Glutamatergic neuron (in vitro differentiated cells): ENCODE measurements at regions not wholly inside any gene's neighbourhood (a gene's known extent, or its start where the extent isn't known, plus 50 kb on each side); places are given as distances from the start of the nearest gene placed in this dataset.
A peak's percentile ranks its signal among the peaks of the same experiment; 100 is the strongest.

Experiments
- DNase-seq: peaks from one replicate; pipeline ENCODE4 v3.0.0; 2022
- H3K27ac Mint-ChIP-seq: one replicate; pipeline ENCODE4 v1.8.0; 2020; ENCODE audit warnings: mild to moderate bottlenecking, mixed read lengths, inconsistent platforms; ENCODE audit not compliant: unreplicated experiment
- H3K27me3 Mint-ChIP-seq: one replicate; pipeline ENCODE4 v1.8.0; 2020; ENCODE audit warnings: mild to moderate bottlenecking, moderate library complexity, mixed read lengths, inconsistent platforms; ENCODE audit not compliant: unreplicated experiment
- H3K36me3 Mint-ChIP-seq: one replicate; pipeline ENCODE4 v1.8.0; 2020; ENCODE audit warnings: mild to moderate bottlenecking, mixed read lengths, inconsistent platforms; ENCODE audit not compliant: unreplicated experiment
- H3K4me1 Mint-ChIP-seq: one replicate; pipeline ENCODE4 v1.8.0; 2020; ENCODE audit warnings: mild to moderate bottlenecking, low read depth, mixed read lengths, inconsistent platforms; ENCODE audit not compliant: unreplicated experiment
- H3K4me3 Mint-ChIP-seq: one replicate; pipeline ENCODE4 v1.8.0; 2020; ENCODE audit warnings: mild to moderate bottlenecking, mixed read lengths, inconsistent platforms; ENCODE audit not compliant: unreplicated experiment
- H3K9me3 Mint-ChIP-seq: one replicate; pipeline ENCODE4 v1.8.0; 2020; ENCODE audit warnings: mild to moderate bottlenecking, moderate library complexity, mixed read lengths, inconsistent platforms; ENCODE audit not compliant: unreplicated experiment
- CTCF ChIP-seq: fragments of 200-600 bp; sonication (generic); IDR thresholded peaks from one replicate; pipeline ENCODE4 v1.5.0; 2021; ENCODE audit not compliant: partially characterized antibody, unreplicated experiment

DNA sequence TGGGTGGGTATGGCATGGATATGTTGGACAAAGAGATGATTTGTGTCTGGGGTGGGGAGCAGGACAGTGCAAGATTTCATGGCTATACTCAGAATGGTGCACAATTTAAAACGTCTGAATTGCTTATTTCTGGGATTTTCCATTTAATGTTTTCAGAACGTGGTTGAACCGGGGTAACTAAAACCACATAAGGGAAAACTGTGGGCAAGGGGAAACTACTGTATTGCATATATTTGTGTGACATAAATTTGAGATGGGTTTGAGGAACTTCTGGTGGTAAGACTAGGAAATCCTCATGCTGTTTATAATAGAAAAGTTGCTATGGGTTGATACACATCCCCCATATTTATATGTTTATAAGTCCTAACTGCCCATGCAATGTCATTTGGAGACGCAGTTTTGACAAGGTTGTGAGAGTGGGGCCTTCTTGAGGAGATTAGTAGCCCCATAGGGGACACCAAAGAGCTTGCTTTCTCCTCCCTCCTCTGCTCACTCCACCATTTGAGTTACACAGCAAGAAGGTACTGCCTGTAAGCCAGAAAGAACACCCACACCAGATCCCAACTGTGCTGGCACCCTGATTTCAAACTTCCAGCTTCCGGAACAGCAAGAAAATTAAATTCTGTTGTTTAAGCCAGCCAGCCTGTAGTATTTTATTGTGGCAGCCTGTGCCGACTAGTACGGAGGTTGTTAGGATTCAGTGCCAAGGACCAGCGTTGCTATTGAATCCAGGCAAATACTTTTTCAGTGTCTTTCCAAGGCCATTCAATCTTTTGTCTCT lies 2118.9 kb downstream of the MAT2B start:
- Mint-ChIP-seq H3K36me3 (peaks cover 14% of the 10 kb centered on the region), H3K27me3 (peaks cover 5% of the 10 kb centered on the region), H3K27ac (no peak overlapping the region), H3K4me1 (peaks cover 21% of the 10 kb centered on the region), H3K4me3 (no peak overlapping the region), H3K9me3 (peaks cover 14% of the 10 kb centered on the region)
- no peak for DNase-seq
- no peak for TF ChIP-seq CTCF

GRCh38 chr5:165626161-165626560 lies 2120.7 kb downstream of the MAT2B start:
- no peak for DNase-seq
- Mint-ChIP-seq H3K27ac (no peak overlapping the region), H3K27me3 (peaks cover 5% of the 10 kb centered on the region), H3K4me3 (no peak overlapping the region), H3K4me1 (peaks cover 22% of the 10 kb centered on the region), H3K36me3 (peaks cover 10% of the 10 kb centered on the region), H3K9me3 (peaks cover 12% of the 10 kb centered on the region)
- no peak for TF ChIP-seq CTCF

DNA sequence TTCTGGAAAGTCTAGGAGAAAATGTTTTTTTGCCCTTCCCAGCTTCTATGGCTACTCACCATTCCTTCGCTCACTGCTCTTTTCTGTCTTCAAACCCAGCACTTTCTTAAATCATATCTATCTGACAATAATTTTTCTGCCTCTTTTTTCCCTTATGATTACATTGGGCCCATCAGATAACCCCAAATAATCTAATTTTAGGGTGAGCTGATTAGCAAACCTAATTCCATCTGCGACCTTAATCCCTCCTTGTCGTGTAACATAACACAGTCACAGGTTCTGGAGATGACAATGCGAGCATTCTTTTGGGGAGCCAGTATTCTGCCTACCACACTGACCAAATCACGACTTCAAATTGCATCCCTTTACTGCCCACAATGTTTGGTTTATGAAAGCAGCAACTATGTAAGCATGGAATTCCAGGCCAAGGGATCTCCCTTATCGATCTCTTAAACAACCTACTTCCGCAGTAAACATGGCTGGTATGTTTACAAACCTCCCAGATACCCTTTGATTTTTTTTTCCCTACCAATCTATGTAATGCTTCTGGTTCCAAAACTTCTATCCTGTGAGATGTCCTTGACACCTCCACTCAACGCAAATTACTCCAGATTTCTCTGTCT lies 2122.2 kb downstream of the MAT2B start:
- Mint-ChIP-seq H3K4me1 (peaks cover 13% of the 10 kb centered on the region), H3K27me3 (peaks cover 2% of the 10 kb centered on the region), H3K9me3 (peaks cover 5% of the 10 kb centered on the region), H3K4me3 (no peak overlapping the region), H3K27ac (no peak overlapping the region), H3K36me3 (no peaks in the 10 kb centered on the region)
- no peak for DNase-seq
- TF ChIP-seq CTCF, result no peak

GRCh38 chr5:165630261-165630778 lies 2124.9 kb downstream of the MAT2B start:
- peak; percentile 90 for TF ChIP-seq CTCF
- Mint-ChIP-seq H3K36me3 (no peaks in the 10 kb centered on the region), H3K27ac (peak overlapping the region; percentile 10), H3K9me3 (peaks cover 5% of the 10 kb centered on the region), H3K4me3 (no peak overlapping the region), H3K4me1 (peaks cover 8% of the 10 kb centered on the region), H3K27me3 (no peaks in the 10 kb centered on the region)
- DNase-seq, result peak; percentile 57

DNA sequence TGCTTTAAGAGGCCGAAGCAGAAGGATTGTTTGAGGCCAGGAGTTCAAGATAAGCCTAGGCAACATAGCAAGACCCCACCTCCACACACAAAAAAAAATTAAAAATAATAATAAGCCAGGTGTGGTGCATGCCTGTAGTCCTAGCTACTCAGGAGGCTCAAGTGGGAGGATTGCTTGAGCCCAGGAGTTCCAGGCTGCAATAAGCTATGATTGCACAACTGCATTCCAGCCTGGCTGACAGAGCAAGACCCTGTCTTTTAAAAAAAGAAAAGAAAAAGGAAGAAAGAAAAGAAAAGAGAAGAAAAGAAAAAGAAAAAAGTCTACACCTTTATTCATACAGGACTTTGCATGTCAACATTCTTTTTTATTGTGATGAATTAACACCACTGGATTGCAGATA lies 2125.8 kb downstream of the MAT2B start:
- H3K4me1 Mint-ChIP-seq, result peaks cover 8% of the 10 kb centered on the region

More for the DNA sequence above, 2125.8 kb downstream of the MAT2B start:
- DNase-seq, result no peak
- H3K27me3 Mint-ChIP-seq, result no peaks in the 10 kb centered on the region
- no peak for TF ChIP-seq CTCF
- no peak overlapping the region for H3K27ac Mint-ChIP-seq
- peaks cover 5% of the 10 kb centered on the region for H3K9me3 Mint-ChIP-seq
- H3K4me3 Mint-ChIP-seq, result no peak overlapping the region
- H3K36me3 Mint-ChIP-seq, result no peaks in the 10 kb centered on the region
